Heart right ventricle (tissue), 16 donors: ENCODE measurements at regions not wholly inside any gene's neighbourhood (a gene's known extent, or its start where the extent isn't known, plus 50 kb on each side); places are given as distances from the start of the nearest gene placed in this dataset.

Experiments used
- ATAC-seq, 8 donors: fragments of 200-7000 bp; cut with Tn5 transposase; one replicate each; pipeline ENCODE4 v1.9.1; 2020; ENCODE audit warnings: mild to moderate bottlenecking in 8 of 8, moderate library complexity in 8 of 8, moderate number of reproducible peaks in 1 of 8
- DNase-seq, 2 donors: peaks; one replicate each; pipeline ENCODE4 v3.0.0-alpha.2; 2020
- H3K27ac ChIP-seq, 10 donors: fragments of 200-600 bp; sonication (generic) in 2 of 10; one replicate each; pipeline versions ENCODE4 v1.5.0 to v1.8.0; 2020 to 2022; ENCODE audit warnings: mild to moderate bottlenecking in 3 of 10
- H3K27me3 ChIP-seq, 7 donors: fragments of 200-600 bp; one replicate each; pipeline ENCODE4 v1.8.0; 2021 to 2022; ENCODE audit warnings: mild to moderate bottlenecking in 2 of 7
- H3K36me3 ChIP-seq, 9 donors: fragments of 200-600 bp; sonication (generic) in 1 of 9; one replicate each; pipeline versions ENCODE4 v1.5.0 to v1.8.0; 2020 to 2022; ENCODE audit warnings: mild to moderate bottlenecking in 2 of 9
- H3K4me1 ChIP-seq, 9 donors: fragments of 200-600 bp; sonication (generic) in 1 of 9; one replicate each; pipeline versions ENCODE4 v1.5.0 to v1.8.0; 2020 to 2022; ENCODE audit warnings: mild to moderate bottlenecking in 4 of 9
- H3K4me3 ChIP-seq, 10 donors: fragments of 200-600 bp; sonication (generic) in 2 of 10; one replicate each; pipeline versions ENCODE4 v1.5.0 to v1.8.0; 2020 to 2022; ENCODE audit warnings: mild to moderate bottlenecking in 7 of 10, moderate library complexity in 2 of 10
- H3K9me3 ChIP-seq, 11 donors: fragments of 200-600 bp in 10 of 11; sonication (generic) in 2 of 11; one replicate each; pipeline versions ENCODE4 v1.5.0 to v1.8.0; 2013 to 2022; ENCODE audit warnings: mild to moderate bottlenecking in 2 of 11, control low read depth in 1 of 11, moderate library complexity in 1 of 11
- WGBS, 2 donors: extraction: QIAGEN DNeasy Blood & Tissue Kit; methylation state at CpG; one replicate each; pipeline ENCODE4 v1.1.7; 2013; ENCODE audit warnings: inconsistent platforms in 1 of 2; 5-methylcytosine and 5-hydroxymethylcytosine counted together
- intact Hi-C, 10 donors: fragments of 100-400 bp; cut with DNase I; formaldehyde crosslinking; loops; one replicate each; pipeline versions ENCODE4 v1.11.1 to v1.14.2; 2022
- TF ChIP-seq, protein P1 (sequence below), 9 donors: fragments of 200-600 bp; sonication (generic) in 2 of 9; IDR thresholded peaks; one replicate each; pipeline versions ENCODE4 v1.5.0 to v1.8.0; 2021 to 2022; ENCODE audit warnings: antibody characterized with exemption in 9 of 9, mild to moderate bottlenecking in 5 of 9, moderate library complexity in 1 of 9
- donor health status: Arrhythmogenic right ventricular cardiomyopathy.
- donor health status: ischemic (EF 13 %, LVEDD 7.1; RV severe dilation, severe dysfunction).
- donor health status: healthy with polysubstance abuse.
- donor health status: DM: no; HTN: yes; CAD: no.
- donor health status: DM: no; HTN: no; CAD: no.
- donor health status: ischemic (EF 25% LVEDD 6.9; RV normal size, moderate dysfunction).
- donor health status: ischemic (EF 25% LVEDD 5.7; RV mildly dilated, moderate dysfunction).
- donor health status: healthy.
- donor health status: DM: yes; HTN: yes; CAD: no.
- donor health status: Ischemic cardiomyopathy.
- donor health status: ischemic (EF 35%, LVEDD 5.7; RV mildly dilated, moderate dysfunction).
- donor health status: nonischemic (EF 11% LVEDD 7.7; RV severe dilation, severe dysfunction).
- donor health status: DM: yes; HTN: yes; CAD: no.
- donor health status: PGD.
- donor health status: ischemic (EF 29% LVEDD 5.4; RV normal size, mild dysfunction).
- donor health status: nonischemic (EF 23%, LVEDD 6.1; RV moderate dilation, normal function).

DNA sequence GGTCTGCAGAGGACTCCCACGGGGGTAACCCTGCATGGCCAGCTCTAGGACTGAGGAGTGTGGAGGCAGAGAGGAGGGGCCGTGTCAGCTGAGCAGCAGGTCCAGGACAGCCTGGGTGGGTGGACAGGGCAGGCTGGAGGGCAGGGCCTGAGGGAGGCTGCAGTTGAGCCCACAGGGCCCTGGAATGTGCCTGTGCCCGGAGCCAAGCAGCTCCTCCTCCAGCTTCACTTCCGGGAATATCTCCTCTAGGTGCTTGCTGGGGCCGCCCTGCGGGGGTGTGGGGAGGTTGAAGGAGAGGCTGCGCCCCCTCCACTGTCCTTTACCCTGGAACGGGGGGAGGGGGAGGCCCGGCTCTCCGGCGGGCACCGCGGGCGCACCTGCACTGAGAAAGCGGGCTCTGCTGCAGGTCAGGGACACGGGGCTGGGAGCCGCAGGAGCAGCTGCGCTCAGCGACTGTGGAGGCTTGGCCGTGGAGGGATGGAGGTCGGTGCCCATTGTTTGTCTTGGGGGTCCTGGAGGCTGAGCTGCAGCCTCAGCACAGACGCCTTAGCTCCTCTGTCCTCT, 1293.2 kb downstream of the BRD1 start:
- intact Hi-C loops = no loop called here
- H3K4me1 ChIP-seq = no peaks in the 10 kb centered on the region
- no peak overlapping the region for H3K4me3 ChIP-seq
- peaks cover 0 to 75% (median 24%) of the 10 kb centered on the region in 7 donors for H3K27me3 ChIP-seq
- H3K27ac ChIP-seq = no peak overlapping the region
- DNase-seq (no peak), ATAC-seq (no peak)
- WGBS, 2 donors = 78 to 82% methylated on average over 22 of the region's 22 CpGs
- no peaks in the 10 kb centered on the region for H3K36me3 ChIP-seq
- H3K9me3 ChIP-seq = no peaks in the 10 kb centered on the region
- TF ChIP-seq, protein P1, sequence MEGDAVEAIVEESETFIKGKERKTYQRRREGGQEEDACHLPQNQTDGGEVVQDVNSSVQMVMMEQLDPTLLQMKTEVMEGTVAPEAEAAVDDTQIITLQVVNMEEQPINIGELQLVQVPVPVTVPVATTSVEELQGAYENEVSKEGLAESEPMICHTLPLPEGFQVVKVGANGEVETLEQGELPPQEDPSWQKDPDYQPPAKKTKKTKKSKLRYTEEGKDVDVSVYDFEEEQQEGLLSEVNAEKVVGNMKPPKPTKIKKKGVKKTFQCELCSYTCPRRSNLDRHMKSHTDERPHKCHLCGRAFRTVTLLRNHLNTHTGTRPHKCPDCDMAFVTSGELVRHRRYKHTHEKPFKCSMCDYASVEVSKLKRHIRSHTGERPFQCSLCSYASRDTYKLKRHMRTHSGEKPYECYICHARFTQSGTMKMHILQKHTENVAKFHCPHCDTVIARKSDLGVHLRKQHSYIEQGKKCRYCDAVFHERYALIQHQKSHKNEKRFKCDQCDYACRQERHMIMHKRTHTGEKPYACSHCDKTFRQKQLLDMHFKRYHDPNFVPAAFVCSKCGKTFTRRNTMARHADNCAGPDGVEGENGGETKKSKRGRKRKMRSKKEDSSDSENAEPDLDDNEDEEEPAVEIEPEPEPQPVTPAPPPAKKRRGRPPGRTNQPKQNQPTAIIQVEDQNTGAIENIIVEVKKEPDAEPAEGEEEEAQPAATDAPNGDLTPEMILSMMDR (IDR thresholded peaks at IDR 0.05) = no peak

DNA sequence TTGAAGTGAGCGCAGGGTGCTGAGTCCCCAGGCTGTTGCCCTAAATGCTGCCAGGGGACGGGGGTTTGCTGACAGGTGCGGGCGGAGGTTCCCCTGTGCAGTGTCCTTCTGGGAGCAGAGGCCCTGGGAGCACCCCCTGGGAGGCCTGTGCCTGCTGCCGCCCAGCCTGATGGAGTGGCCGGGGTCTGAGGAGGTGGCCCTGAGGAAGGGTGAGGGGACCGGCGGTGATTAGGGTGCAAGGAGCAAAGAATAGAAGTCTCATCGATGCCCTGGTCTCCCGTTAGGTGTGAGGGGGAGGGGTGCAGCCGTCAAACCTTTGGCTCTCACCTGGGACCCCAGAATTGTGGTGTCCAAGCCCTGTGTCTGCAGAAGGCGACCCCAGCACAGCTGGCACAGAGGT, 1294.7 kb downstream of the BRD1 start:
- WGBS, 2 donors = 80 to 86% methylated on average over 12 of the region's 12 CpGs
- ATAC-seq = no peak
- Histone ChIP-seq H3K4me3 (no peak overlapping the region), H3K4me1 (no peaks in the 10 kb centered on the region), H3K27ac (no peak overlapping the region), H3K9me3 (no peaks in the 10 kb centered on the region), H3K36me3 (no peaks in the 10 kb centered on the region), H3K27me3 (peaks cover 0 to 62% (median 21%) of the 10 kb centered on the region in 7 donors)
- TF ChIP-seq, protein P1 (IDR thresholded peaks at IDR 0.05) = no peak
- intact Hi-C loops = no loop called here
- no peak for DNase-seq

DNA sequence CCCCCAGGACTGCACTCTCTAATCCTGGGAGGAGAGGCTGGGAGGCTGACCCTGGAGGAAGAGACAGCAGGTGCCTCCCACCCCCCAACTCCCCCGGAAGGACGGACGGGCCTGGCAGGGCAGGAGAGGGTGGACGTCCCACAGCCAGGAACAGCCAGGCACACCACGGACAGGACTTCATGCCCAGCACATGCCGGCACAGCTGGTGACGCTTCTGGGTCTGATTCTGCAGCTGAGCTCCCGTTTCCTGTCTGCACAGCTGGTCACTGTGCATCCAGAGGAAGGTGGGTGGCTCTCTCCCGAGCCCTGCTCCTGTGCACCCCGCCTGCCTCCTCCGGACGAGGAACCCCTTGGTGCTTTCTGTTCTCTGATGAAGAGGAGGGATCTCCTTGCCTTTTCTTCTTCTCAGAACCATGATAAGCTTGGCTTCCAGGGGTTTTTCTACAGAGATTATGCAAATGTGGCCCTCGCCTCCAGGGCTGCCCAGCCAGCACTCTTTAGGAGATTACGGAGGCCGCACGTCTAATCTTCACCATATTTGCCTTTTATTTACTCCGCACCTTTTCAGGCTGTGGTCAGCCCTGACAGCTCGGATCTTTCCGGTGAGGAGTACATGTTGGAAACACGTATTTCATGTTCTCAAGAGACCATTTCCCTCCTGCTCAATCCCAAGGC, 1295.8 kb downstream of the BRD1 start:
- Histone ChIP-seq H3K4me3 (no peak overlapping the region), H3K9me3 (no peaks in the 10 kb centered on the region), H3K4me1 (no peaks in the 10 kb centered on the region), H3K36me3 (no peaks in the 10 kb centered on the region), H3K27ac (no peak overlapping the region), H3K27me3 (peaks cover 0 to 57% (median 21%) of the 10 kb centered on the region in 7 donors)
- DNase-seq (no peak), ATAC-seq (no peak)
- TF ChIP-seq, protein P1 (IDR thresholded peaks at IDR 0.05) = no peak
- intact Hi-C loops = no loop called here
- 55 to 56% methylated on average over 20 of the region's 20 CpGs for WGBS, 2 donors

DNA sequence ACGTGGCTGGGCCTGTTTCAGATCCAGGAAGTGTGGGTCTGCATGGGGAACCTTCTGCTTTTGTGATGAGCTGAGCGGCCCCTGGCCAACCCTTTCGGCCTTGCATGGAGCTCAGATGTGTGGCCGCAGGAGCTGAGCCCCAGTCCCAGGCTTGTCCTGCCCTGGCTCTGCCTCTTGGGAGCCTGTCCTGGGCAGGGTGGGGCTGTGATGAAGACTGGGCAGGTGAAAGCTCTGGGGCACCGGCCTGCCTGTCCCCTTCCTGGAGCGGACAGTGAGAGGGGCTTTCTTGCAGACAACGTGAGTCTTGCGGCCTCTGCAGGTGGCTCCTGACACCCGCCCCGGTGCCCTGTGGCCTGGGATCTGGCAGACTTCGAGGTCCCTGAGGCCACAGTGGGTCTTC, 1296.6 kb downstream of the BRD1 start:
- Histone ChIP-seq H3K36me3 (no peaks in the 10 kb centered on the region), H3K9me3 (no peaks in the 10 kb centered on the region), H3K27ac (no peak overlapping the region), H3K4me3 (no peak overlapping the region), H3K4me1 (no peaks in the 10 kb centered on the region), H3K27me3 (peaks cover 0 to 52% (median 21%) of the 10 kb centered on the region in 7 donors)
- intact Hi-C loops = no loop called here
- 70% methylated on average over 11 of the region's 11 CpGs for WGBS, 2 donors
- ATAC-seq (no peak), DNase-seq (no peak)
- TF ChIP-seq, protein P1 (IDR thresholded peaks at IDR 0.05) = no peak
